ENCODE measurements at regions not wholly inside any gene's neighbourhood (a gene's known extent, or its start where the extent isn't known, plus 50 kb on each side); places are given as distances from the start of the nearest gene placed in this dataset.

DNA sequence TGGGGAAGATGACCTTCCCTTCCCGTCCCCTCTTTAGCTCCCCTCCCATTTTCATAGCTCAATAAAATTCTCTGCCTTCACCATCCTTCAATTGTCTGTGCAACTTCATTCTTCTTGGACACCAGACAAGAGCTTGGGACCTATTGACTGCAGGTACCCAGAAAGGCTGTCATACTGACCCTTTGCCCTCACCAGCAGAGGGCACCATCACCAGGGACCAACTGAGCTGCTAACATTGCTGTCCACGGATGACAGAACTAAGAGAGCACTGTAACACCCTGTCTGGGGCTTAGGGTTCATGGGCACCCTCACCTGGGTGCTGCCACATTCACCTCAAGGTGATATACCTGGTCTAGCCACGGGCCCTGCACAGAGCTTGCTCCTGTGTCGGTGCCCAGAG lies 141.3 kb upstream of the VCX3B start:
- TF ChIP-seq EP300 (IDR thresholded peaks at IDR 0.05; ENCODE audit: low read depth) (no peak), POLR2AphosphoS5 (IDR thresholded peaks at IDR 0.05) (no peak), POLR2A (IDR thresholded peaks at IDR 0.05) (no peak)
- TF ChIP-seq, protein P1, sequence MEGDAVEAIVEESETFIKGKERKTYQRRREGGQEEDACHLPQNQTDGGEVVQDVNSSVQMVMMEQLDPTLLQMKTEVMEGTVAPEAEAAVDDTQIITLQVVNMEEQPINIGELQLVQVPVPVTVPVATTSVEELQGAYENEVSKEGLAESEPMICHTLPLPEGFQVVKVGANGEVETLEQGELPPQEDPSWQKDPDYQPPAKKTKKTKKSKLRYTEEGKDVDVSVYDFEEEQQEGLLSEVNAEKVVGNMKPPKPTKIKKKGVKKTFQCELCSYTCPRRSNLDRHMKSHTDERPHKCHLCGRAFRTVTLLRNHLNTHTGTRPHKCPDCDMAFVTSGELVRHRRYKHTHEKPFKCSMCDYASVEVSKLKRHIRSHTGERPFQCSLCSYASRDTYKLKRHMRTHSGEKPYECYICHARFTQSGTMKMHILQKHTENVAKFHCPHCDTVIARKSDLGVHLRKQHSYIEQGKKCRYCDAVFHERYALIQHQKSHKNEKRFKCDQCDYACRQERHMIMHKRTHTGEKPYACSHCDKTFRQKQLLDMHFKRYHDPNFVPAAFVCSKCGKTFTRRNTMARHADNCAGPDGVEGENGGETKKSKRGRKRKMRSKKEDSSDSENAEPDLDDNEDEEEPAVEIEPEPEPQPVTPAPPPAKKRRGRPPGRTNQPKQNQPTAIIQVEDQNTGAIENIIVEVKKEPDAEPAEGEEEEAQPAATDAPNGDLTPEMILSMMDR (IDR thresholded peaks at IDR 0.05): no peak
- no peaks in the 10 kb centered on the region for H3K9me3 ChIP-seq
- intact Hi-C loops (cut with DNase I; ENCODE audit: low total_unique reads) (no loop called here), in situ Hi-C loops (cut with MboI; ENCODE audit: low pct_ligation_motif_present in 1 of 4, low pct_unique_long_range_greater_than_20kb in 1 of 4, low sequenced_read_pairs in 3 of 4) (no loop called here)
- no peaks in the 10 kb centered on the region for H3K4me1 ChIP-seq
- no peak for DNase-seq
- no peaks in the 10 kb centered on the region for H3K27me3 ChIP-seq
- 81% methylated on average over 4 of the region's 4 CpGs; no CpG with 5 or more reads in 1 of the 2 donors for WGBS, 2 donors (ENCODE audit: low coverage in 1 of 2)
- H3K4me3 ChIP-seq: no peak overlapping the region
- no peak overlapping the region for H3K27ac ChIP-seq
- no peaks in the 10 kb centered on the region for H3K36me3 ChIP-seq

DNA sequence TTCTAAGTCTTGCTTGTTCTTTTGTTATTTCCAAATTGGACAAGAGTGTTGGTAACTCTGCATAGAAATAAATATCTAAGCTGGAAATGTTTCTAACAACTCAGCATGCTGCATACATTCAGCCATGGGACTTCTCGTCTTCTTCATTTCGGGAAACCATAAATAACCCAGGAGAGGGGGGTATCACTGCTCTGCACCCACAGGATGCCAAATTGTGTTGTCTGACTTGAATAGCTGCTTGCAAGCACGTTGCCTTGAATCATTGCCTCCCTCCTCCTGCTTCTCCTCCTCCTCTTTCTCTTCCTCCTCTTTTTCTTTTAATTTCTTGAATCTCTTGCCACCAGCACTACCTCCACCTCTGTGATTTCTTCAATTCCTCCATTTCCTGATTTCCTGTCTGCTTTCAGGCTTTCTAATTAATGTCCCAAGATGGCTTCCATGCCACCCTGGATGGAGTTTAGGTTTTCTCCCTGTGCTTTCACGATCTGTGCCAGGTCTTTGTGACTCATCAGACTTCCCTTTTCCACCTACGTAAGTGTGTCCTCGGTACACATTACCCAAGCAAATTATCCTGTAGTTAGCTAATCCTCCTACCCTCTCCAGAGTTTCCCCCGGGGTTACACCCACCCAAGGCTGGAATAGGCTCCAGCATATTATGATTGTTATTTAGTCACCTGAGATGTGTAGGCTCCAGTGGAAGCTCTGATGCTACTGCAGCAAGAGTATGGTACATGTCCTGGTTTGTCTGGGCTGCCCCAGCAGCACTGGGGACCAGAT lies 122.6 kb upstream of the VCX3B start:
- H3K9me3 ChIP-seq: no peaks in the 10 kb centered on the region
- intact Hi-C loops (cut with DNase I; ENCODE audit: low total_unique reads): no loop called here
- H3K27ac ChIP-seq: no peak overlapping the region
- no peak for DNase-seq
- no peaks in the 10 kb centered on the region for H3K4me1 ChIP-seq
- WGBS, 2 donors (ENCODE audit: low coverage in 1 of 2): 63% methylated on average over 7 of the region's 7 CpGs; no CpG with 5 or more reads in 1 of the 2 donors
- H3K36me3 ChIP-seq: no peaks in the 10 kb centered on the region
- H3K4me3 ChIP-seq: no peak overlapping the region
- H3K27me3 ChIP-seq: no peaks in the 10 kb centered on the region
- in situ Hi-C loops (cut with MboI; ENCODE audit: low pct_ligation_motif_present in 1 of 4, low pct_unique_long_range_greater_than_20kb in 1 of 4, low sequenced_read_pairs in 3 of 4): no loop called here
- TF ChIP-seq POLR2AphosphoS5 (IDR thresholded peaks at IDR 0.05): no peak

DNA sequence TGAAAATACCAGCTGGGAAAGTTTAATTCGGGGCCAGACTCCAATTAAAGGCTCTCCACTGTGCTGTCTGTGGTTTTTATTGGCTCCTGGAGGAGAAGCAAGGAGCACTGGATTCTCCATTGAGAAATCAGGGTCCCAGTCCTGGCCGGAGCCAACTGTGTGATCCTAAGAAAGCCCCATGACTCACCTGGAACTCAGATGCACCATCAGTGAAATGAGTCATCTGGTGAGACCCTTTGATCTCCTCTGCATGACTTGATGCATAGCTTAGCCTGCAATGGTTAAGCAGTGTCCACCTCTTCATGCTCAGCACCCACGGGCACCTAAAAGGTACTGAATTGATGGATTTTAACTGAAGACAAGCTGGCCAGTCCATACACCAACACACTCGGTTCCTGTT lies 119.2 kb upstream of the VCX3B start:
- H3K36me3 ChIP-seq: no peaks in the 10 kb centered on the region
- intact Hi-C loops (cut with DNase I; ENCODE audit: low total_unique reads): no loop called here
- in situ Hi-C loops (cut with MboI; ENCODE audit: low pct_ligation_motif_present in 1 of 4, low pct_unique_long_range_greater_than_20kb in 1 of 4, low sequenced_read_pairs in 3 of 4): no loop called here
- H3K9me3 ChIP-seq: no peaks in the 10 kb centered on the region
- no peak overlapping the region for H3K4me3 ChIP-seq
- no peaks in the 10 kb centered on the region for H3K27me3 ChIP-seq
- WGBS, 2 donors (ENCODE audit: low coverage in 1 of 2): 64% methylated on average over 4 of the region's 4 CpGs; no CpG with 5 or more reads in 1 of the 2 donors
- no peaks in the 10 kb centered on the region for H3K4me1 ChIP-seq
- TF ChIP-seq POLR2AphosphoS5 (IDR thresholded peaks at IDR 0.05): no peak
- TF ChIP-seq POLR2A (IDR thresholded peaks at IDR 0.05): no peak
- TF ChIP-seq EP300 (IDR thresholded peaks at IDR 0.05; ENCODE audit: low read depth): no peak
- TF ChIP-seq, protein P1 (IDR thresholded peaks at IDR 0.05): no peak
- DNase-seq: no peak
- H3K27ac ChIP-seq: no peak overlapping the region

DNA sequence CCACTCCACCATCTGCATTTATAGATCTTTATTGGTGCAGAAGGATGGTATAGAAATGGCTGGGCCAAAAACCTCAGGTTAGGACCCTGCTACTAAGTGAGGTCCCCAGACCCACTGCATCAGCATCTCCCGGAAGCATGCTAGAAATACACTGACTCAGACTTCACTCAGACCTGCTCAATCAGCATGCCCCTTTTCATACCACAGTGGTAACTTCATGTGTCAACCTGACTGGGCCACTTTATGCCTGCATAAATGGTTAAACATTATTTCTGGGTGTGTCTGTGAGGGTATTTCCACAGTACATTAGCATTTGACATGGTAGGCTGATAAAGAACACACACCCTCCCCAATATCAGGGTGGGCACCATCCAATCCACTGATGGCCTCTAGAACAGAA lies 118.6 kb upstream of the VCX3B start:
- intact Hi-C loops (cut with DNase I; ENCODE audit: low total_unique reads): no loop called here
- Histone ChIP-seq H3K27ac (no peak overlapping the region), H3K36me3 (no peaks in the 10 kb centered on the region), H3K4me3 (no peak overlapping the region), H3K27me3 (no peaks in the 10 kb centered on the region), H3K4me1 (no peaks in the 10 kb centered on the region), H3K9me3 (no peaks in the 10 kb centered on the region)
- in situ Hi-C loops (cut with MboI; ENCODE audit: low pct_ligation_motif_present in 1 of 4, low pct_unique_long_range_greater_than_20kb in 1 of 4, low sequenced_read_pairs in 3 of 4): no loop called here
- 96% methylated on average over 1 of the region's 1 CpG; no CpG with 5 or more reads in 1 of the 2 donors for WGBS, 2 donors (ENCODE audit: low coverage in 1 of 2)
- TF ChIP-seq, protein P1 (IDR thresholded peaks at IDR 0.05): no peak
- TF ChIP-seq EP300 (IDR thresholded peaks at IDR 0.05; ENCODE audit: low read depth): no peak
- TF ChIP-seq POLR2A (IDR thresholded peaks at IDR 0.05): no peak
- no peak for TF ChIP-seq POLR2AphosphoS5 (IDR thresholded peaks at IDR 0.05)
- DNase-seq: no peak

DNA sequence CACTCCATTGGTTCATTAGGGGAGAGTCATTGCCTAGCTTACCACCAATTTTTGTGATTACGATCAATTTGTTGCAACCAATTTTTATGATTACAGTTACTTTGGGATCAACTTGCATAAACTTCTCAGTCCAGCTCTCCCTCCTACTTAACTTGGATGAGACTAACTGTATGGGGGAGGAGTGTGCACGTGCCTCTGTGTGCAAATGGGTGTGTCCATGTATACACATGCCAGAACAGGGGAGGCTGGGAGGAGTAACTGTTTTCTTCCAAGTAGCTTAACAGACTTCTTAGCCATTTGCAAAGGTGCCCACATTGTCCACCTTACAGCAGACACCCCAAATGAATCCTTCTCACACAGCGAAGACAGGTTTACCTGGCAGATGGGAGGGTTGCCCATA lies 117.7 kb upstream of the VCX3B start:
- no peaks in the 10 kb centered on the region for H3K36me3 ChIP-seq

More for the DNA sequence above, 117.7 kb upstream of the VCX3B start:
- DNase-seq: no peak
- H3K27ac ChIP-seq: no peak overlapping the region
- no peaks in the 10 kb centered on the region for H3K27me3 ChIP-seq
- no peaks in the 10 kb centered on the region for H3K4me1 ChIP-seq
- intact Hi-C loops (cut with DNase I; ENCODE audit: low total_unique reads): no loop called here
- in situ Hi-C loops (cut with MboI; ENCODE audit: low pct_ligation_motif_present in 1 of 4, low pct_unique_long_range_greater_than_20kb in 1 of 4, low sequenced_read_pairs in 3 of 4): no loop called here
- no peak overlapping the region for H3K4me3 ChIP-seq
- TF ChIP-seq, protein P1 (IDR thresholded peaks at IDR 0.05): no peak
- TF ChIP-seq POLR2A (IDR thresholded peaks at IDR 0.05) (no peak), POLR2AphosphoS5 (IDR thresholded peaks at IDR 0.05) (no peak), EP300 (IDR thresholded peaks at IDR 0.05; ENCODE audit: low read depth) (no peak)
- no peaks in the 10 kb centered on the region for H3K9me3 ChIP-seq
- 69 to 80% methylated on average over 1 to 3 of the region's 3 CpGs for WGBS, 2 donors (ENCODE audit: low coverage in 1 of 2)

Measured in transverse colon (tissue), 4 donors.